ENCODE measurements at regions not wholly inside any gene's neighbourhood (a gene's known extent, or its start where the extent isn't known, plus 50 kb on each side); places are given as distances from the start of the nearest gene placed in this dataset.

GRCh38 chr13:109494925-109495369 is 291.4 kb downstream of the IRS2 start:
- H3K9me3 Mint-ChIP-seq: no peaks in the 10 kb centered on the region
- DNase-seq (ENCODE audit: low spot score) (no peak), ATAC-seq (no peak)
- no peaks in the 10 kb centered on the region for H3K4me1 Mint-ChIP-seq (ENCODE audit: low read depth in 2 of 2)
- no peak overlapping the region for H3K4me3 Mint-ChIP-seq
- peaks cover 0 to 16% of the 10 kb centered on the region in 2 donors for H3K27me3 Mint-ChIP-seq
- no peak overlapping the region for H3K27ac Mint-ChIP-seq
- no peaks in the 10 kb centered on the region for H3K36me3 Mint-ChIP-seq

GRCh38 chr13:109485136-109485794 is 301.1 kb downstream of the IRS2 start:
- Mint-ChIP-seq H3K9me3 (no peaks in the 10 kb centered on the region), H3K27me3 (no peaks in the 10 kb centered on the region), H3K4me1 (ENCODE audit: low read depth in 2 of 2) (no peaks in the 10 kb centered on the region), H3K36me3 (no peaks in the 10 kb centered on the region), H3K4me3 (no peak overlapping the region), H3K27ac (no peak overlapping the region)
- DNase-seq (ENCODE audit: low spot score) (no peak), ATAC-seq (no peak)

- DNase-seq (ENCODE audit: low spot score): no peak
- H3K4me3 Mint-ChIP-seq: no peak overlapping the region
- H3K4me1 Mint-ChIP-seq (ENCODE audit: low read depth in 2 of 2): no peaks in the 10 kb centered on the region
- no peak overlapping the region for H3K27ac Mint-ChIP-seq
- H3K36me3 Mint-ChIP-seq: no peaks in the 10 kb centered on the region
- peaks cover 0 to 2% of the 10 kb centered on the region in 2 donors for H3K27me3 Mint-ChIP-seq
- no peaks in the 10 kb centered on the region for H3K9me3 Mint-ChIP-seq
- ATAC-seq: no peak
Observed at GRCh38 chr13:109483284-109483683, 303.1 kb downstream of the IRS2 start.

- Mint-ChIP-seq H3K4me1 (ENCODE audit: low read depth in 2 of 2) (no peaks in the 10 kb centered on the region), H3K36me3 (no peaks in the 10 kb centered on the region), H3K4me3 (no peak overlapping the region), H3K27me3 (peaks cover 4 to 10% of the 10 kb centered on the region in 2 donors), H3K9me3 (no peaks in the 10 kb centered on the region), H3K27ac (no peak overlapping the region)
- ATAC-seq: no peak
- no peak for DNase-seq (ENCODE audit: low spot score)
Observed at GRCh38 chr13:109481040-109481439, 305.3 kb downstream of the IRS2 start.

GRCh38 chr13:109480011-109480955 is 306.1 kb downstream of the IRS2 start:
- H3K36me3 Mint-ChIP-seq: no peaks in the 10 kb centered on the region
- no peak overlapping the region for H3K4me3 Mint-ChIP-seq
- no peak overlapping the region for H3K27ac Mint-ChIP-seq
- ATAC-seq (no peak), DNase-seq (ENCODE audit: low spot score) (no peak)
- no peaks in the 10 kb centered on the region for H3K4me1 Mint-ChIP-seq (ENCODE audit: low read depth in 2 of 2)
- H3K9me3 Mint-ChIP-seq: no peaks in the 10 kb centered on the region
- H3K27me3 Mint-ChIP-seq: peaks cover 4 to 10% of the 10 kb centered on the region in 2 donors

- peaks cover 4 to 10% of the 10 kb centered on the region in 2 donors for H3K27me3 Mint-ChIP-seq
- H3K4me3 Mint-ChIP-seq: no peak overlapping the region
- no peaks in the 10 kb centered on the region for H3K4me1 Mint-ChIP-seq (ENCODE audit: low read depth in 2 of 2)
- DNase-seq (ENCODE audit: low spot score) (no peak), ATAC-seq (peak in 1 of 2 donors; percentile 34)
- no peak overlapping the region for H3K27ac Mint-ChIP-seq
- H3K36me3 Mint-ChIP-seq: no peaks in the 10 kb centered on the region
- no peaks in the 10 kb centered on the region for H3K9me3 Mint-ChIP-seq
Observed at GRCh38 chr13:109479534-109479933, 306.8 kb downstream of the IRS2 start.

GRCh38 chr13:109476001-109476400 is 310.4 kb downstream of the IRS2 start:
- ATAC-seq (no peak), DNase-seq (ENCODE audit: low spot score) (no peak)
- H3K36me3 Mint-ChIP-seq: no peaks in the 10 kb centered on the region
- H3K4me3 Mint-ChIP-seq: no peak overlapping the region
- no peaks in the 10 kb centered on the region for H3K9me3 Mint-ChIP-seq
- H3K27ac Mint-ChIP-seq: no peak overlapping the region
- H3K4me1 Mint-ChIP-seq (ENCODE audit: low read depth in 2 of 2): no peaks in the 10 kb centered on the region
- H3K27me3 Mint-ChIP-seq: peaks cover 4 to 17% of the 10 kb centered on the region in 2 donors

- H3K27me3 Mint-ChIP-seq: no peaks in the 10 kb centered on the region
- H3K4me1 Mint-ChIP-seq (ENCODE audit: low read depth in 2 of 2): no peaks in the 10 kb centered on the region
- no peak for DNase-seq (ENCODE audit: low spot score)
- H3K27ac Mint-ChIP-seq: no peak overlapping the region
- no peak overlapping the region for H3K4me3 Mint-ChIP-seq
- peaks cover 3% of the 10 kb centered on the region for H3K36me3 Mint-ChIP-seq
- no peak for ATAC-seq
- H3K9me3 Mint-ChIP-seq: peaks cover 7% of the 10 kb centered on the region
Observed at GRCh38 chr13:109468123-109468522, 318.3 kb downstream of the IRS2 start.

- DNase-seq (ENCODE audit: low spot score) (no peak), ATAC-seq (no peak)
- H3K4me3 Mint-ChIP-seq: no peak overlapping the region
- H3K27me3 Mint-ChIP-seq: no peaks in the 10 kb centered on the region
- no peak overlapping the region for H3K27ac Mint-ChIP-seq
- peaks cover 7% of the 10 kb centered on the region for H3K9me3 Mint-ChIP-seq
- H3K4me1 Mint-ChIP-seq (ENCODE audit: low read depth in 2 of 2): no peaks in the 10 kb centered on the region
- H3K36me3 Mint-ChIP-seq: peaks cover 10% of the 10 kb centered on the region
Observed at GRCh38 chr13:109465148-109465547, 321.2 kb downstream of the IRS2 start.

- no peak for ATAC-seq
- Mint-ChIP-seq H3K36me3 (no peaks in the 10 kb centered on the region), H3K9me3 (no peaks in the 10 kb centered on the region), H3K4me3 (no peak overlapping the region), H3K27ac (no peak overlapping the region), H3K4me1 (ENCODE audit: low read depth in 2 of 2) (no peaks in the 10 kb centered on the region), H3K27me3 (peaks cover 0 to 8% of the 10 kb centered on the region in 2 donors)
- no peak for DNase-seq (ENCODE audit: low spot score)
Observed at GRCh38 chr13:109454167-109454917, 332.0 kb downstream of the IRS2 start.

GRCh38 chr13:109451726-109452125 is 334.7 kb downstream of the IRS2 start:
- Mint-ChIP-seq H3K36me3 (no peaks in the 10 kb centered on the region), H3K27ac (no peak overlapping the region), H3K27me3 (peaks cover 0 to 8% of the 10 kb centered on the region in 2 donors), H3K4me1 (ENCODE audit: low read depth in 2 of 2) (no peaks in the 10 kb centered on the region), H3K4me3 (no peak overlapping the region), H3K9me3 (no peaks in the 10 kb centered on the region)
- no peak for ATAC-seq
- no peak for DNase-seq (ENCODE audit: low spot score)

GRCh38 chr13:109448629-109449028 is 337.8 kb downstream of the IRS2 start:
- no peak overlapping the region for H3K27ac Mint-ChIP-seq
- no peak overlapping the region for H3K4me3 Mint-ChIP-seq
- no peaks in the 10 kb centered on the region for H3K4me1 Mint-ChIP-seq (ENCODE audit: low read depth in 2 of 2)
- H3K36me3 Mint-ChIP-seq: no peaks in the 10 kb centered on the region
- peaks cover under 1% of the 10 kb centered on the region for H3K9me3 Mint-ChIP-seq
- ATAC-seq (no peak), DNase-seq (ENCODE audit: low spot score) (no peak)
- H3K27me3 Mint-ChIP-seq: peaks cover 0 to 11% of the 10 kb centered on the region in 2 donors

- ATAC-seq (peak; percentile 43 to 50), DNase-seq (ENCODE audit: low spot score) (no peak)
- Mint-ChIP-seq H3K36me3 (no peaks in the 10 kb centered on the region), H3K4me1 (ENCODE audit: low read depth in 2 of 2) (no peaks in the 10 kb centered on the region), H3K27ac (no peak overlapping the region), H3K9me3 (peaks cover 6% of the 10 kb centered on the region), H3K27me3 (peaks cover 0 to 13% of the 10 kb centered on the region in 2 donors), H3K4me3 (no peak overlapping the region)
Observed at GRCh38 chr13:109447667-109448066, 338.7 kb downstream of the IRS2 start.

Measured in natural killer cell treated with Interleukin-12 subunit alpha and Interleukin-12 subunit beta and Interleukin-15 and Interleukin-18, amount 100 ng/mL, for 72 hours (primary cell).